Uterus (tissue), 3 donors: ENCODE measurements at regions not wholly inside any gene's neighbourhood (a gene's known extent, or its start where the extent isn't known, plus 50 kb on each side); places are given as distances from the start of the nearest gene placed in this dataset.

Experiments
- DNase-seq, 2 donors: peaks; one replicate each; pipeline ENCODE4 v3.0.0-alpha.2; 2019 to 2020
- H3K27ac ChIP-seq, 2 donors: fragments of 200-600 bp; sonication (generic); 1 replicate in 1 of 2; 2 replicates in 1 of 2; pipeline ENCODE4 v1.5.1; 2016 to 2018
- H3K27me3 ChIP-seq, 2 donors: fragments of 200-600 bp; sonication (generic); one replicate each; pipeline ENCODE4 v1.5.1; 2018 to 2019; ENCODE audit warnings: control low read depth in 1 of 2
- H3K36me3 ChIP-seq, 2 donors: fragments of 200-600 bp; sonication (generic); one replicate each; pipeline ENCODE4 v1.5.1; 2019; ENCODE audit warnings: control low read depth in 1 of 2
- H3K4me1 ChIP-seq, 2 donors: fragments of 200-600 bp; sonication (generic); one replicate each; pipeline ENCODE4 v1.5.1; 2018 to 2019; ENCODE audit warnings: control low read depth in 1 of 2
- H3K4me3 ChIP-seq, 2 donors: fragments of 200-600 bp; sonication (generic); 1 replicate in 1 of 2; 2 replicates in 1 of 2; pipeline ENCODE4 v1.5.1; 2018 to 2019; ENCODE audit warnings: mild to moderate bottlenecking in 1 of 2
- H3K9me3 ChIP-seq, 2 donors: fragments of 200-600 bp; sonication (generic); one replicate each; pipeline ENCODE4 v1.5.1; 2019; ENCODE audit warnings: control low read depth in 1 of 2
- CTCF ChIP-seq, 4 experiments: fragments of 200-600 bp in 2 of 4; fragments of 450-650 bp in 2 of 4; sonication (generic) in 2 of 4; IDR thresholded peaks; one replicate each; pipeline ENCODE4 v1.5.1; 2016 to 2019; ENCODE audit warnings: antibody characterized with exemption in 4 of 4, mild to moderate bottlenecking in 2 of 4, moderate library complexity in 1 of 4
- POLR2A ChIP-seq, 2 donors: fragments of 450-650 bp; IDR thresholded peaks; one replicate each; pipeline ENCODE4 v1.6.1; 2016; ENCODE audit warnings: antibody characterized with exemption in 2 of 2, mild to moderate bottlenecking in 1 of 2, moderate library complexity in 1 of 2
- intact Hi-C: fragments of 100-400 bp; cut with DNase I; formaldehyde crosslinking; loops from one replicate; pipeline ENCODE4 v1.15.1; 2023; ENCODE audit warnings: low total_unique reads
- donor health status: DM: yes; HTN: yes; CAD: no.

GRCh38 chr6:100176311-100176950 lies 182.4 kb upstream of the MCHR2 start:
- H3K36me3 ChIP-seq = no peaks in the 10 kb centered on the region
- H3K4me3 ChIP-seq = no peak overlapping the region
- no peaks in the 10 kb centered on the region for H3K27me3 ChIP-seq
- H3K9me3 ChIP-seq = no peaks in the 10 kb centered on the region
- DNase-seq = no peak
- intact Hi-C loops = no loop called here
- H3K27ac ChIP-seq = no peak overlapping the region
- no peaks in the 10 kb centered on the region for H3K4me1 ChIP-seq
- TF ChIP-seq CTCF (IDR thresholded peaks at IDR 0.05) (no peak), POLR2A (IDR thresholded peaks at IDR 0.05) (no peak)

GRCh38 chr6:100175814-100176310 lies 181.8 kb upstream of the MCHR2 start:
- no peak overlapping the region for H3K4me3 ChIP-seq
- H3K36me3 ChIP-seq = no peaks in the 10 kb centered on the region
- H3K9me3 ChIP-seq = no peaks in the 10 kb centered on the region
- DNase-seq = no peak
- H3K27ac ChIP-seq = no peak overlapping the region
- no peaks in the 10 kb centered on the region for H3K4me1 ChIP-seq
- TF ChIP-seq CTCF (IDR thresholded peaks at IDR 0.05) (no peak), POLR2A (IDR thresholded peaks at IDR 0.05) (no peak)
- intact Hi-C loops = no loop called here
- H3K27me3 ChIP-seq = no peaks in the 10 kb centered on the region

GRCh38 chr6:100173211-100173610 lies 179.2 kb upstream of the MCHR2 start:
- H3K4me3 ChIP-seq = no peak overlapping the region
- H3K9me3 ChIP-seq = no peaks in the 10 kb centered on the region
- no peak for TF ChIP-seq CTCF (IDR thresholded peaks at IDR 0.05)
- no peak for TF ChIP-seq POLR2A (IDR thresholded peaks at IDR 0.05)
- H3K27me3 ChIP-seq = no peaks in the 10 kb centered on the region
- no peaks in the 10 kb centered on the region for H3K4me1 ChIP-seq
- DNase-seq = no peak
- no peaks in the 10 kb centered on the region for H3K36me3 ChIP-seq
- intact Hi-C loops = no loop called here
- H3K27ac ChIP-seq = no peak overlapping the region

GRCh38 chr6:100172322-100172713 lies 178.3 kb upstream of the MCHR2 start:
- intact Hi-C loops = no loop called here
- TF ChIP-seq CTCF (IDR thresholded peaks at IDR 0.05) (no peak), POLR2A (IDR thresholded peaks at IDR 0.05) (no peak)

GRCh38 chr6:100171533-100172321 lies 177.7 kb upstream of the MCHR2 start:
- Histone ChIP-seq H3K4me3 (no peak overlapping the region), H3K4me1 (no peaks in the 10 kb centered on the region), H3K27ac (no peak overlapping the region), H3K36me3 (no peaks in the 10 kb centered on the region), H3K9me3 (no peaks in the 10 kb centered on the region), H3K27me3 (no peaks in the 10 kb centered on the region)
- intact Hi-C loops = no loop called here
- TF ChIP-seq CTCF (IDR thresholded peaks at IDR 0.05) (no peak), POLR2A (IDR thresholded peaks at IDR 0.05) (no peak)
- no peak for DNase-seq

More at GRCh38 chr6:100172322-100172713, 178.3 kb upstream of the MCHR2 start:
- no peaks in the 10 kb centered on the region for H3K36me3 ChIP-seq
- H3K4me1 ChIP-seq = no peaks in the 10 kb centered on the region
- H3K27ac ChIP-seq = no peak overlapping the region
- no peak for DNase-seq
- no peaks in the 10 kb centered on the region for H3K9me3 ChIP-seq
- no peaks in the 10 kb centered on the region for H3K27me3 ChIP-seq
- H3K4me3 ChIP-seq = no peak overlapping the region
